ENCODE measurements at regions not wholly inside any gene's neighbourhood (a gene's known extent, or its start where the extent isn't known, plus 50 kb on each side); places are given as distances from the start of the nearest gene placed in this dataset.

DNA sequence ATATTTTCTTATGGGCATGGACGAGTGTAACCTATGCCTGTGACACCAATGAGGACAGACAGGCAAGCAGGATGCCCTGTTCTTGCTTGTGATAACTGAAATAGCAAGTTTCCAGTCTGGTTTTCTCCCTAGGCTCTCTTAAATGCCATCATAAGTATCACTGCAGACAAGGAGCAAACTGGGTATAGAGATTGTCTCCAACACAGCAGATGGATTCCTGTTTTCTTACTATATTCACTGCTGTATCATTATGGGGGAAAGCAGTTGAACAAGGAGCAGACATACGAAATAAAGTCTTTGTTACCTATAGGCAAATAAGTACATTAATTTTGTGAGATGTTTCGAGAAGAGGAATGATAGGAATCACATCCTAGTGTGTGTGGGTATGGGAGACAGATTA, 178.0 kb upstream of the TBL1XR1 start:
- TF ChIP-seq, protein P1, sequence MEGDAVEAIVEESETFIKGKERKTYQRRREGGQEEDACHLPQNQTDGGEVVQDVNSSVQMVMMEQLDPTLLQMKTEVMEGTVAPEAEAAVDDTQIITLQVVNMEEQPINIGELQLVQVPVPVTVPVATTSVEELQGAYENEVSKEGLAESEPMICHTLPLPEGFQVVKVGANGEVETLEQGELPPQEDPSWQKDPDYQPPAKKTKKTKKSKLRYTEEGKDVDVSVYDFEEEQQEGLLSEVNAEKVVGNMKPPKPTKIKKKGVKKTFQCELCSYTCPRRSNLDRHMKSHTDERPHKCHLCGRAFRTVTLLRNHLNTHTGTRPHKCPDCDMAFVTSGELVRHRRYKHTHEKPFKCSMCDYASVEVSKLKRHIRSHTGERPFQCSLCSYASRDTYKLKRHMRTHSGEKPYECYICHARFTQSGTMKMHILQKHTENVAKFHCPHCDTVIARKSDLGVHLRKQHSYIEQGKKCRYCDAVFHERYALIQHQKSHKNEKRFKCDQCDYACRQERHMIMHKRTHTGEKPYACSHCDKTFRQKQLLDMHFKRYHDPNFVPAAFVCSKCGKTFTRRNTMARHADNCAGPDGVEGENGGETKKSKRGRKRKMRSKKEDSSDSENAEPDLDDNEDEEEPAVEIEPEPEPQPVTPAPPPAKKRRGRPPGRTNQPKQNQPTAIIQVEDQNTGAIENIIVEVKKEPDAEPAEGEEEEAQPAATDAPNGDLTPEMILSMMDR (IDR thresholded peaks at IDR 0.05), result no peak
- no peak for TF ChIP-seq POLR2A (IDR thresholded peaks at IDR 0.05)

Measured in heart left ventricle (tissue), 13 donors.